ENCODE measurements at regions not wholly inside any gene's neighbourhood (a gene's known extent, or its start where the extent isn't known, plus 50 kb on each side); places are given as distances from the start of the nearest gene placed in this dataset.

DNA sequence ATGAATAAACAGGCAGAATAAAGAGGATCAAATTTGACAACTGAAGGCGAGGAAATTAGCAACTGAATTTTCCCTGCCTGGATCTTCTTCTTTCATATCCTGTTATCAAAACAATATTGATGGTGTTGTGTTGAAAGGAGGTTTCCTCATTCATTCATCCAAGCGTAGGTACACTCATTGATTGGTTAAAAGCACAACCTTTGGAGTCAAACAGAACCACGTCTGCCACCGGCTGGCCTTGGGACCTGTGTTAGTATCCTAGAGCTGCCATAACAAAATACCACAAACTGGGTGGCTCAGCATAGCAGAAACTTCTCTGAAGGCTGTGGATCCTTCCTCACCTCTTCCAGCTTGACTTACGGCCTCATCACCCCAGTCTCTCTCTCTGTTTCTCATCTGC is 268.6 kb upstream of the PWP1 start:
- TF ChIP-seq GTF2F1 (IDR thresholded peaks at IDR 0.05; ENCODE audit: borderline replicate concordance, low read depth, low read length) (no peak), TAF1 (IDR thresholded peaks at IDR 0.05; ENCODE audit: low read depth, low read length) (no peak), EGR1 (IDR thresholded peaks at IDR 0.05; ENCODE audit: borderline replicate concordance, low read depth, low read length) (no peak), EZH2 (IDR thresholded peaks at IDR 0.05; ENCODE audit: low read depth, low read length, severe bottlenecking) (no peak), POLR2A (IDR thresholded peaks at IDR 0.05; ENCODE audit: control extremely low read depth in 1 of 2, low read depth in 2 of 2, low read length in 2 of 2) (no peak)

All from H1 (cell line).